22Rv1 (cell line): ENCODE measurements at regions not wholly inside any gene's neighbourhood (a gene's known extent, or its start where the extent isn't known, plus 50 kb on each side); places are given as distances from the start of the nearest gene placed in this dataset.

Experiments
- CTCF ChIP-seq: fragments of 450-650 bp; IDR thresholded peaks from 2 replicates; pipeline ENCODE4 v1.5.1; 2017; ENCODE audit warnings: mild to moderate bottlenecking
- ZFX ChIP-seq: fragments of 450-650 bp; IDR thresholded peaks from 2 replicates; pipeline ENCODE4 v1.6.1; 2017; ENCODE audit warnings: antibody characterized with exemption, borderline replicate concordance

DNA sequence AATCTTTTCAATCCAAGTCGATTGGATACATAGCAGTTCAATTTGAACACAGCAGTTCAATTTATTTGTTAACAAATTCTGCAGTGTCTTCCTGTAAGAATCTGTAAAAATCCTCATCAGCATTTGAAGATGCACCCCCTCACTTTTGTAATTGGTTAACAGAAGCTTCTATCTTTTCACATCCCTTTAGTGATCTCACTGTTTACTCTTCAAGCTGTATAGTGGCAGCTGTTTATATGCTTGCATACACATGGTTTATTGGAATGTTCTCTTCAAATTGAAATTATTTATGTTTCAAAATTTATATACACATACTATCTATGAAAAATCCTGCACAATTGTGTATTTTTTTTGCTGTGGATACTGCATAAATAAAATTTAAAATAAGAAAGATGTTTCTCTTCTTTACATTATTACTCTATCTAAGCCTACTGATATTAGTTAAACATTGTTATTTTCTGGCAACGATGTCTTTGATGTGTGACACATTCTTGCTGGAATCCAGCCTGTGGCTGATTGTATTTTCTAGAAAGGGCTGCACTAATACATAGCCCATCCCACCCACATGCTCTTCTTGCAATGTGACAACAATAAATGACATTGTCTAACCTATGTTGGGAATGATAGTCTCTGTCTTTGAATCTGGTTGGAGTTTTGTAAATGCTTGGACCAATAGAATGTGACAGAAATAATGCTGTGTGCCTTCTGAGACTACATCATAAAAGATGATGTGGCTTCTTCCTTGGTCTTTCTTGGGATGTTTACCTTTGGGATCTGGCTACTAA, 573.0 kb downstream of the CD109 start:
- no peak for TF ChIP-seq CTCF
- no peak for TF ChIP-seq ZFX
